ENCODE measurements at regions not wholly inside any gene's neighbourhood (a gene's known extent, or its start where the extent isn't known, plus 50 kb on each side); places are given as distances from the start of the nearest gene placed in this dataset.

DNA sequence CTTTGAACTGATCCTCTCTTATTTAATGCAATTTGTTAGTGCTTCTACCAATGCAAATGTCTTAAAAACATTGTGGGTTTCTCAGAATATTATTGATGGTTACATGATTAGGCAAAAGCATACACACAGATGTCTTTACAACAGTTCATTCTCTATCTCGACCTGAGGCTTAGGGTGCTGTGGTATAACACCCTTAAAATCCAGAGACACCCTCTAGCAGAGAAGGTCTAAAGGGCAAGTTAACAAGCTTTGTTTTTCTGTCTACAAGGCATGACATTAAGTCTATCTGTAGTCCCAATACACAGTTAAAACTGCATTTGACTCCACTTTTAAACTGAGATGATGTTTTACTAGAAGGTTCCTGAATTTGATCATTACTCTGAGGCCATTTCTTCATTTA, 518.7 kb upstream of the MEF2C start:
- TF ChIP-seq, protein P1, sequence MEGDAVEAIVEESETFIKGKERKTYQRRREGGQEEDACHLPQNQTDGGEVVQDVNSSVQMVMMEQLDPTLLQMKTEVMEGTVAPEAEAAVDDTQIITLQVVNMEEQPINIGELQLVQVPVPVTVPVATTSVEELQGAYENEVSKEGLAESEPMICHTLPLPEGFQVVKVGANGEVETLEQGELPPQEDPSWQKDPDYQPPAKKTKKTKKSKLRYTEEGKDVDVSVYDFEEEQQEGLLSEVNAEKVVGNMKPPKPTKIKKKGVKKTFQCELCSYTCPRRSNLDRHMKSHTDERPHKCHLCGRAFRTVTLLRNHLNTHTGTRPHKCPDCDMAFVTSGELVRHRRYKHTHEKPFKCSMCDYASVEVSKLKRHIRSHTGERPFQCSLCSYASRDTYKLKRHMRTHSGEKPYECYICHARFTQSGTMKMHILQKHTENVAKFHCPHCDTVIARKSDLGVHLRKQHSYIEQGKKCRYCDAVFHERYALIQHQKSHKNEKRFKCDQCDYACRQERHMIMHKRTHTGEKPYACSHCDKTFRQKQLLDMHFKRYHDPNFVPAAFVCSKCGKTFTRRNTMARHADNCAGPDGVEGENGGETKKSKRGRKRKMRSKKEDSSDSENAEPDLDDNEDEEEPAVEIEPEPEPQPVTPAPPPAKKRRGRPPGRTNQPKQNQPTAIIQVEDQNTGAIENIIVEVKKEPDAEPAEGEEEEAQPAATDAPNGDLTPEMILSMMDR (IDR thresholded peaks at IDR 0.05; ENCODE audit: poor library complexity, severe bottlenecking), result no peak
- TF ChIP-seq POLR2AphosphoS5 (IDR thresholded peaks at IDR 0.05), result no peak
- TF ChIP-seq, protein P2, sequence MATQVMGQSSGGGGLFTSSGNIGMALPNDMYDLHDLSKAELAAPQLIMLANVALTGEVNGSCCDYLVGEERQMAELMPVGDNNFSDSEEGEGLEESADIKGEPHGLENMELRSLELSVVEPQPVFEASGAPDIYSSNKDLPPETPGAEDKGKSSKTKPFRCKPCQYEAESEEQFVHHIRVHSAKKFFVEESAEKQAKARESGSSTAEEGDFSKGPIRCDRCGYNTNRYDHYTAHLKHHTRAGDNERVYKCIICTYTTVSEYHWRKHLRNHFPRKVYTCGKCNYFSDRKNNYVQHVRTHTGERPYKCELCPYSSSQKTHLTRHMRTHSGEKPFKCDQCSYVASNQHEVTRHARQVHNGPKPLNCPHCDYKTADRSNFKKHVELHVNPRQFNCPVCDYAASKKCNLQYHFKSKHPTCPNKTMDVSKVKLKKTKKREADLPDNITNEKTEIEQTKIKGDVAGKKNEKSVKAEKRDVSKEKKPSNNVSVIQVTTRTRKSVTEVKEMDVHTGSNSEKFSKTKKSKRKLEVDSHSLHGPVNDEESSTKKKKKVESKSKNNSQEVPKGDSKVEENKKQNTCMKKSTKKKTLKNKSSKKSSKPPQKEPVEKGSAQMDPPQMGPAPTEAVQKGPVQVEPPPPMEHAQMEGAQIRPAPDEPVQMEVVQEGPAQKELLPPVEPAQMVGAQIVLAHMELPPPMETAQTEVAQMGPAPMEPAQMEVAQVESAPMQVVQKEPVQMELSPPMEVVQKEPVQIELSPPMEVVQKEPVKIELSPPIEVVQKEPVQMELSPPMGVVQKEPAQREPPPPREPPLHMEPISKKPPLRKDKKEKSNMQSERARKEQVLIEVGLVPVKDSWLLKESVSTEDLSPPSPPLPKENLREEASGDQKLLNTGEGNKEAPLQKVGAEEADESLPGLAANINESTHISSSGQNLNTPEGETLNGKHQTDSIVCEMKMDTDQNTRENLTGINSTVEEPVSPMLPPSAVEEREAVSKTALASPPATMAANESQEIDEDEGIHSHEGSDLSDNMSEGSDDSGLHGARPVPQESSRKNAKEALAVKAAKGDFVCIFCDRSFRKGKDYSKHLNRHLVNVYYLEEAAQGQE (IDR thresholded peaks at IDR 0.05; ENCODE audit: borderline replicate concordance), result no peak
- no peak for TF ChIP-seq RAD21 (conservative IDR thresholded peaks at IDR 0.05)

Measured in neural cell (in vitro differentiated cells).